ENCODE measurements at regions not wholly inside any gene's neighbourhood (a gene's known extent, or its start where the extent isn't known, plus 50 kb on each side); places are given as distances from the start of the nearest gene placed in this dataset.
"Not testable (repeated sequence)": the region's sequence is repeated elsewhere in the genome, so short reads cannot be mapped to it uniquely, and the experiment has no call there.

DNA sequence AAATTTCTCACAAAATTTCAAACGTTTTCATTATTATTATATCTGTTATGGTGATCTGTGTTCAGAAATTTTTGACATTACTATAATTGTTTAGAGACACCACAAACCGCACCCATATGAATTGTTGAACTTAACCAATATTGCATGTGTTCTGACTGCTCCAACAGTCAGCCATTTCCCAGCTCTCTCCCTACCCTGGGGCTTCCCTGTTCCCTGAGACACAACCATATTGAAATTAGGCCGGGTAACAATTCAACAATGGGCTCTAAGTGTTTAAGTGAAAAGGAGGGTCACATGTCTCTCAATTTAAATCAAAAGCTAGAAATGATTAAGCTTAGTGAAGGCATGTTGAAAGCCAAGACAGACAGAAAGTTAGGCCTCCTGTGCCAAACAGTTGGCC lies 424.0 kb downstream of the DSC3 start:
- DNase-seq = no peak

DNA sequence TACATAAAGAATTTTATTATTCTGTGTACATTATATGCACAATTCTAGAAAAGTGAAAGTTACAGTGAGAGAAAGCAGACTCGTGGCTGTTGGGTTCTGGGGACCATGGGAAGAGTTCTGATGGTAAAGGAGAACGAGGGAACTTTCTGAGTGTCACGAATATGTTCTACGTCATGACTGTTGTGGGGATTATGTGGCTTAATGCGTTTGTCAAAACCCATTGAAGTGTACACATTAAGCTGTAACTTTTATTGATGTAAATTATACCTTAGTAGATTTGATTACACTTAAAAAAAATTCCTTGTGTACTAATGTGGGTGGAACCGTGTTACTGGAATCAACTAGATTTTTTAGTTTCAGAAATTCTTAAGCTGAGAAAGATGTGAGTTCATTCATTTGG lies 426.1 kb downstream of the DSC3 start:
- no peak for DNase-seq

DNA sequence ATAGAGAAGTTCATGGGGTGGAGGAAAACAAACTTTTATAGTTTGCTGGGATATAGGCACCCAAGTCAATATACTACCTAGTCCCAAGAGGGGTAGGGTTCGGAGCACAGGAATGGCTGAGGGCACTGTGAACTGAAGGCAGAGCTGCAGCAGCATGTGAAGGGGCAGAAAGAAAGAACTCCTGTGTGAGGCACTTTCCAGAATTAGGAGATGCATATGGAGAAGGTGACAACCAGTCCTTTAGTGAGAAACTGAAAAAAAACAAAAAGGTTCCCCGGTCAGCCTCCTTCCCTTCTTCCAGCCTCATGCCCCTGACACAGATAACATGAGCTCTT lies 429.1 kb downstream of the DSC3 start:
- DNase-seq = no peak

DNA sequence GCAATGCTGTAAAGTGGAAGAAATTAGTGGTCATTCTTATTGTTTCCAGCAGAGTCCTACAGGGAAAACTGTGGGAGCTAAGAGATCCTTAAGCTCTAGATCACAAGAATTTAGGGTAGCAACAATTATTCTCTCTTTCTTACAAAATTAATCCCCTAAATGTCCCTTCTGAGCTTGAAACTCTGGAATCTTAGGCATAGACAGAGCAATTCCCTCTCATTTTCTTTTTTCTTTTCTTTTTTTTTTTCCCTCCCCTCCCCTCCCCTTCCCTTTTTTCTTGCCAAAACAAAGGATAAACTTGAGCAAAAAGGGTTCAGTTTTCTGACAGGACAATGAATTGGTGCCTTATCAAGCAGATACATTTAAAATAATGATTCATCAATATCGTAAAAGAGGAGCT lies 441.0 kb downstream of the DSC3 start:
- no peak for DNase-seq

DNA sequence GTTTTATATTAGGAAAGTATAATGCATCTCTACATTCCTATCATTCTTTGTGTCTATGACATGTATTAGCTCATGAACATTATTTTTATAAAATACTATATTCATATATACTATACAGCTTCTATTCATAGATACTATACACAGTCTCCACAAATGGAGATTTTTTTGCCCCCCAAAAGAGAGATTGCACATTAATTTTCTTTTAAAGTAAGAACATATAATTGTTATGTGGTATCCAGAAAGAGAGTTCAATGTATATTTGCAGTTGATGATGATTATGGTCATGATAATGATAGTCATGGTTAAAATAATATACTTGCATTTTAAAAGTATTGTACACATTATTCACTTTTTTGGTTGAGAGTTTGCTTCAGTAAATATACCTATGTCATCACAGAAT lies 445.3 kb downstream of the DSC3 start:
- no peak for DNase-seq

DNA sequence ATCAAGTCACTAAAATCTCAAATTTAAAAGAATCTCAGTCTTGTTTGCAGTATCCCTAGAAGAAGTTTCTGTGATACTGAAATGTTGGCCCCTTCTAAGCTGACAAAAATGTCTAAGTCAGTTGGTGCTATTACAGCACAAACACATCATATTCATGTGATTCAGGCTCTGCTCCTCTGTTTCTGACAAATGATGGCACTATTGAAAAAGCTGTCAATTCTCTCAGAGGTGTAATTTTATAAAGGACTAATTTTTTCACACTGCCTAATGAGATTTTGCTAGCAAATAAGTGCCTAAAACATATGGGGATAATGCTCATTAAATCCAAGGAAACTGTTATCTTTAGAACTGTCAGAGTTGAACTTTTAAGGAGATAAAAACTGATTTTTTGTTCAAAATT lies 445.9 kb downstream of the DSC3 start:
- no peak for DNase-seq

DNA sequence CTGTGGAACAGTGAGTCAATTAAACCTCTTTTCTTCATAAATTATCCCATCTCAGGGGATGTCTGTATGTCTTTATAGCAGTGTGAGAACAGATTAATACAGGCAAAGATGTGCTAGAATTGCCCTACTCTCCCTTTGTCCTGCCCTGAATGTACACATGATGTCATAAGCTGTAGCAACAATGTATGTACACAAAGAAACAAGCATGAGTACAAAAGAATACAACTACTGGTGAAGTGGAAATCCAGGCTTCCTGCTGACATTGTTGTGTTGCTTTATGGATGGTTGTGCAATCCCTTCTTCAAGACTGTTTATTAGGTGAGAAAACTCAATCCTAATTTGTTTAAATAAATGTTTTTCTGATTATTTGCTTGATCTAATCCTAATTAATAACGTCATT lies 446.6 kb downstream of the DSC3 start:
- DNase-seq = no peak

DNA sequence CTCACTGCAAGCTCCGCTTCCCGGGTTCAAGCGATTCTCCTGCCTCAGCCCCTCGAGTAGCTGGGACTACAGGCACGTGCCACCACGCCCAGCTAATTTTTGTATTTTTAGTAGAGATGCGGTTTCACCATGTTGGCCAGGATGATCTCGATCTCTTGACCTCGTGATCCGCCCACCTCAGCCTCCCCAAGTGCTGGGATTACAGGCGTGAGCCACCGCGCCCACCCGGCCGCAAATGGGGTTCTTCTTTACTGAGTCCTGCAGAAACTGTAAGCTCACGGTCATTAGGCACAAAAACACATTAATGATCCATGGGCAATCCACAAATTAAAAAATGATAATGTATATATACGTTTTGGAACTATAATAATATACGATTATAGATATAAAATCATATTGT lies 447.6 kb downstream of the DSC3 start:
- DNase-seq = not testable (repeated sequence)

DNA sequence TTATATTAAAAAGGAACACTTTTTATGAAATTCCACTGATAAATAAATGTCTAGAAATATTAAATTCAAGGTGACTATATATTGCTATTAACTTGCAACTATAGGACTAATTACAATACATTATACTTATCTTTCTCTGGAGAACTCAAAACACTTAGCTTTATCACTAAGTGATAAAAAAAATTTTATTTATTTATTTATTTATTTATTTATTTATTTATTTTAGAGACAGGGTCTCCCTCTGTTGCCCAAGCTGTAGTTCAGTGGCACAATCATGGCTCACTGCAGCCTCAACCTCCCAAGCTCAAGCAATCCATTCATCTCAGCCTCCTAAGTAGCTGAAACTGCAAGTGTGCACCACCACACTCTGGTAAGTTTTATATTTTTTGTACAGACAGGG lies 451.1 kb downstream of the DSC3 start:
- DNase-seq = no peak

DNA sequence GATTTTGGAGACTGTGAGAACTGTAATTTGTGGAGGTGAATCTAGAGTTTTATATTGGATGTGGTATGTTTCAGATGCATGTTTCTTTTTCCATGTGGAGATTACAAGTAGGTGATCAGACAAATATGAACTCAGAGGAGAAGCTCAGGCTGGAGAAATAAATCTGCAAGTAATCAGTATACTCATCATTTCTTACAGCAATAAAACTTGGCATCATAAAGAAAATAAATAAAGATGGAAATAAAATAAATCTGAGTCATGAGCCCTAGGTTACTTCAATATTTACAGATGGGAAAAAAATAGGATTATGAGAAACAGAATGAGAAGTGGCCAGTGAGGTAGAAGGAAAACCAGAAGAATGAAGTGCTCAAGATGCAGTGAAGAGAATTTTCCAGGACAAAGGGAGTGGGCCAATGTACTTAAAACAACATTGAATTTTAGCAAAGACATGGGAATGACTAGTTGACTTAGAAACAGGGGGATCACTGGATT lies 453.8 kb downstream of the DSC3 start:
- DNase-seq = no peak

DNA sequence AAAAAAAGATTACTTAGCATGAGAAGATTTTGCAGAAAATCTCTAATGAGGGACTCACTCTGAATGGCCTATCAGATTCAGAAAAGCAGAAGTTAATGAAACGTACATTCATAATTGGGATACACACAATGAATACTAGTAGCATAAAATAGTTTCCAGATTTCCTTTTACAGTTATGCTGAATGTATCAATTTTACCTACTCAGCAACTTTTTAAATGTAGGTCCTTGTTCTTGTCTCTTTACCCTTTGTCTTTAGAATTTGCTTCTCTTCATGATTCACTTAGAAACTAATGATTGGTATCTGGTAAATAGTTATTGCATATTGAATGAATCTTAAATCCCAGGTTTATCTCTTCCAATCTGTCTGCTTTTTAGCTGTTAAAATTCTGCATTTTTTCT lies 458.8 kb downstream of the DSC3 start:
- DNase-seq = no peak

DNA sequence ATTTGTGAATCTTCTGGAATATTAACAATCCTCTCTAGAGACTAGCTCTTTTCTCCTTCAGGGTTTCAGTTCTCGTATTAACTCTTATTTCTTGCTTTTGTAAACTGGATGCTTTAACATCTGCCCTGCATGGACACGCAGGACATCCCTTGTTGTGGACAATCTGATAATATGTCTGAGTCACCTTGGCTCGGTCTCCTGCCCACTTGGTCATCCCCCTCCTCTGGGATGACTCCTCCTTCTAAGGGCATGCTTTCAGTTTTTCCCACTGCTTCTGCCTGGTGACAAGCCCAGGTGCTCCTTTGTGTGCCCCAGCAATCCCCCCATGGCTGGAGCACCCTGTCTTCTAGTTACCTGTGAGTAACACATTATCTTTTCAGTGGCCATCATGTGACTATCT lies 460.5 kb downstream of the DSC3 start:
- DNase-seq = no peak

DNA sequence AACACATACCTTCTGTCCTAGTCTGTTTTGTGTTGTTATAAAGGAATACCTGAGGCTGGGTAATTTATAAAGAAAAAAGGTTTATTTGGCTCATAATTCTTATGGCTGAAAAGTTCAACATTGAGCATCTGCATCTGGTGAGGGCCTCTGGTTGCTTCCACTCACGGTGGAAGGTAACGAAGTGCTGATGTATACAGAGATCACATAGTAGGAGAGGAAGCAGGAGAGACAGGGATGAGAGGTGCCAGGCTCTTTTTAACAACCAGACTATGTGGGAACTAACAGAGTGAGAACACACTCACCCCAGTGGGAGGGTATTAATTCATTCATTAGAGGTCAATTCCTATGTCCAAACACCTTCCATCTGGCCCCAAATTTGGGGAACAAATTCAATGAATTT lies 463.8 kb downstream of the DSC3 start:
- DNase-seq = no peak

DNA sequence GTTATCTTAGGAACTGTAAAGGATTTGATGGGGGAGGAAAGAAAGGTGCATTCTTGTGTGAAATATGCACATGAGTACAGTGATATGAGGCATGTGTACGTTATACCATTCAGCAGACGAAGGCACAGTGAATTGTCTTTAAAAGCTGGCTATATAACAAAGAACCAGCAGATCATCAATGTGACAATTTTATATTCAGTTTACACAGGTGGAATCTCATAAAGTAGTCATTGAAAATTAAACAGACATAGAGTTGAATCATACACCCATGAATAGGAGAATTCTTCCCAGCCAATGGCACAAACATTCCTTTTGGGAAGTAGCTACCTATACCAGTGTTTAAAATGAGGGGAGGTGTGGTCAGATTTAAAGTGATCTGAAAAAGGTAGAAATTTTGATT lies 470.3 kb downstream of the DSC3 start:
- DNase-seq = no peak

DNA sequence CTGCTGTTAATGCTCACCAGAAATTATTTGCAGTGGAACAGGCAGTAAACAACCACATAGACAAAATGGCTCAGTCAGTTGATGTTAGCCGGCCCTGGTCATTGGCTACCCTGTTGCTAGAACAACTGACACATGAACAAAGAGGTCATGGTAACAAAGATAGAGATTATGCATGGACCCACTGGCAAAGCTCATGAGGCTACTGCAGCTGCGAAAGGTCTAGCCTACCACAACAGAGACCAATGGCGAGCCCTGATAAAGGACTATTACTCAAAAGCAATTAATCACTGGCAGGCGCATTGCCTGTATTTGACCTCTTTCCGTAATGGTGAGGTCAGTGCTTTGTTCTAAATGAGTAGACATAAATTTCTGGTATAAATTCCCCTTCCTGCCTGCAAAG lies 474.2 kb downstream of the DSC3 start:
- DNase-seq = no peak

DNA sequence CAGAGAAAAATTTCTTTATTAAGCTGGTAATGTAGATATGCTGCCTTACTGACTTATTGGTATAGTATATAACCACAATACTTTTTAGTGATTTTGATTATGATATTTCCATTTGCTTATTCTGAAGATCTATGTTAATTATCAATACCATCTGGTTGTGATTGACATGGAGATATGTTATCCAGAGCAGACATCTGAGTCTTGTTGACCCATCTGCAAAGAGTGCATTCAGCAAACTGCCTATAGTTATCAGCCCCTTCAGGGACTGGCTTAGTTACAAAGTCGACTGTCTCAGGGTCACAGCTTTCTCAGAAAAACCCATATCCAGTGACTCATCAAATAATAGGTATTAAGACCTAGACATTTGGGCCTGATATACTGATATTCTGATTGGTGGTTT lies 475.7 kb downstream of the DSC3 start:
- DNase-seq = no peak

DNA sequence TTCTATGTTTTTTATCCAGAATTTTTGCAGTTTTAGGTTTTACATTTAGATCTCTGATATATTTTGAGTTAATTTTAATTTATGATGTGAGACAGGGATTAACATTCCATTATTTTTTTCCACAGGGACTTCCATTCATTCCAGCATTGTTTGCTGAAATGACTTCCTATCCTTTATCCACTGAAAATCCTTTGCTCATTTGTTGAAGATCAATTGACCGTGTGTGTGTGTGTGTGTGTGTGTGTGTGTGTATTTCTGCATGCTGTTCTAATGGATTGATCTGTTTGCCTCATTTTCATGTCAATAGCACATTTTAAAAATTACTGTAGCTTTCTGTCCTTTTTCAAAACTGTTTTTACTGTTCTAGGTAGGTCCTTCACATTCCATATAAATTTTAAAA lies 480.3 kb downstream of the DSC3 start:
- DNase-seq = no peak

DNA sequence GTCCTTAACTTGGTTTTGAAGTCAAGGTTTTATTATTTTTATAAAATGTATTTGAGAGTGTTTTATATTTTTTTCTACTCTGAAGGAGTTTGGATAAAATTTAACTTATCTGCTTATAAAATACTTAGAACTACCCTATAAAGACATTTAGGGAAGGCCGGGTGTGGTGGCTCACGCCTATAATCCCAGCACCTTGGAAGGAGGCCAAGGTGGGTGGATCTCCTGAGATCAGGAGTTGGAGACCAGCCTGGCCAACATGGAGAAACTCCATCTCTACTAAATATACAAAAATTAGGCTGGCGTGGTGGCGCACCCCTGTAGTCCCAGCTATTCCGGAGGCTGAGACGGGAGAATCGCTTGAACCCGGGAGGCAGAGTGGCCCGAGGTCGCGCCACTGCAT lies 486.4 kb downstream of the DSC3 start:
- DNase-seq = no peak

DNA sequence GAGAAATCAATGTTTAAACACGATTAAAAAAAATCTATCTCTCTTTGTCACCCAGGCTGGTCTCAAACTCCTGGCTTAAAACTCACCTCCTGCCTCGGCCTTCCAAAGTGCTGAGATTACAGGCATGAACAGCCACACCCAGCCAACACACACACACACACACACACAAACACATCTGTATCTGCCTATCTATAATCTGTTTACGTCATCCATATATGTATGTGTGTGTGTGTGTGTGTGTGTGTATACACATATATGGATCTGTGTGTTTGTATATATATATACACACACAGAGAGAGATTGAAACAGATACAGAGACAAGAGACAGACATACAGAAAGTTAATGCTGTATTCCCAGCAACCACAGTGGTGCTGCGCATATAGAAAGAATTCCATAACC lies 497.1 kb downstream of the DSC3 start:
- DNase-seq = no peak

DNA sequence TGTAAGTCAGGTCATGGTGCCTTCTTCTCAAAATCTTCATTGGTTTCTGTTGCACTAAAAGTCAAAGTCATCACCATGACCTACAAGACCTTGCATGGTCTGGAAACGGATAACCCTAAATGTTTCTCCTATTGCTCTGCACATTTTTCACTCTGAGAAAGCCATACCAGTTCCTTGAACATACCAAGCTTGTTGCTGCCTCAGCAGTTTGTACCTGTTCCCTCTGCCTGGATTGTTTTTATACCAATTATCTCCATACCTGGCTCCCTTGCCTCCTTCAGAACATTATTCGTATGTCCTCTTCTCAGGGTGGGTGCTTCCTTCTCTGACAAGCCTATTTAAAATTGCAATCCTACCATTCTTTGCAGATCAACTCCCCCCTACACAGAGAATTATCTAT lies 498.4 kb downstream of the DSC3 start:
- DNase-seq = no peak

DNA sequence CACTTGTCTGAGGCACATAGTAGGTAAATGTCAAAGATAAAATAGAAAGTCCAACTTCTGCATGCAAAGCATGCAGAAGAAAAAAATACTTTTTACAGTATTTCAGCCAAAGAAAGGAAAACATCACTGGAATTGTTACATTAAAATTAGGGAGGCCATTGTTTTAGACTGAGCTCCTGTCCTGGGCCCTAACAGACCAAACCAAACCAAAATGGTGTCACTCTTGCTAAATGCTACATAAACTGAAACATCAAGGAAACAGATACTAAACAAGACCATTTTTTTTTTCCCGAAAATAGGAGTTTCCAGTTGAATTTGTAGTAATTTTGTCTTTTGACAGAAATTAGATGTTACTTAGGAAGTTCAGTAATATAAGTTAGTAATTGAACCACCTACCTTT lies 508.8 kb downstream of the DSC3 start:
- no peak for DNase-seq

DNA sequence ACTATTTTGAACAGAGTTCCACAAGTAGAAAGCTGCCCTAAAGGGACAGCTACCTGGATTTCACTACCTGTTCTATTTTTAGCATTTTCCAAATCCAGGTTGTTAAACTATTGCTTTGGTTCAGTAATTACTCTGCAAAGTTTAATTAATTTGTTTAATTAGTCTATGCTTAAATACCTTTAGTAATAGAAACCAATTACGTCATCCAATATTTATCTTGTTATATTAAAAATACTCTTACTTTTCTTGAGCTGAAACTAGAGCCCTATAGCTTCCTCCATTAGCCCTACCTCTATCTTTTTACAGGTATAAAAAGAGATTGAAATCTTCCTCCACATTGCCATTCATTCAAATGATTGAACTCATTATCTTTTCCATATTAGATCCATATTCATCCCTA lies 514.6 kb downstream of the DSC3 start:
- DNase-seq = no peak

DNA sequence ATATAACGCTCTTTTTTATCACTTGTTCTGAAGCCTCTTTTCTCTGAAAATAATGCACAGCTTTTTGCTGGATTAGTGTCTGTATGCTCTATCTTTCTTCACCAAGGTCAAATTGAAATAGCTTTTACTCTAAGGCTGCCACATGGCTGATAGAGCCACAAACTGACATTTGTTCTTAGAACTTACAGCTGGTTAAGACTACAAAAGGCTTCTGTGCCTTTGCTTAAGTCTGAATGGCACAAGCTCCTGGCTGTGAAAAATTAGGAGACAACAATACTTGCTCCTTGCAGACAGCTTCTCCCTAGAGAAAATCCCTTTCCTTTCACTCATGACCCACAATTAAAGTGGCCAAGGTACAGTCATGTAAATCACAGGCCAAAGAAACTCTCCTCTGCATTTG lies 515.3 kb downstream of the DSC3 start:
- DNase-seq = no peak

DNA sequence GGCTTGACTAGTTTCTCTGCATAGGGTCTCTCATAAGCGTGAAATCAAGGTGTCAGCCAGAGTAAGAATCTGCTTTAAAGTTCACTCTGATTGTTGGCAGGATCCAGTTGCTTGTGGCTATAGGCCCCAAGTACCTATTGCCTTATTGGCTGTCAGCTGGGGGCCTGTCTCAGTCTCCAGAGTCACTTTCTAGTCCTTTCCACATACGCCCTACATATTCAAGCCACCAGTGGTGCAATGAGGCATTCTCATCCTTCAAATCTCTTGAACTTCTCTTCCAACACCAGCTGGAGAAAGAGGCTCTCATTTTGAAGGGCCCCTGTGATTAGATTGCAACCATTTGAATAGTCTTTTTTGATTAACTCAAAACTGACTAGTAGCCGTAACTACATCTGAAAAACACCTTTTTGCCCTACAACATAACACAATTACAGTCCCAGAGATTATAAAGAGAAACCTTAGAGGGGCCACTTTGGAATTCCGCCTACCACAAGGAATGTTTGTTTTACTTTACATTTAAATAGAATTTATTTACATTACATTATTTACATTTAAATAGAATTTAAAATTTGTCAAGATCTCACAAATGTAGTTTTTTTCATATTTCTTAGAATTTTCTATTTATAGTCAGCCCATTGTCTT lies 520.1 kb downstream of the DSC3 start:
- DNase-seq = no peak

DNA sequence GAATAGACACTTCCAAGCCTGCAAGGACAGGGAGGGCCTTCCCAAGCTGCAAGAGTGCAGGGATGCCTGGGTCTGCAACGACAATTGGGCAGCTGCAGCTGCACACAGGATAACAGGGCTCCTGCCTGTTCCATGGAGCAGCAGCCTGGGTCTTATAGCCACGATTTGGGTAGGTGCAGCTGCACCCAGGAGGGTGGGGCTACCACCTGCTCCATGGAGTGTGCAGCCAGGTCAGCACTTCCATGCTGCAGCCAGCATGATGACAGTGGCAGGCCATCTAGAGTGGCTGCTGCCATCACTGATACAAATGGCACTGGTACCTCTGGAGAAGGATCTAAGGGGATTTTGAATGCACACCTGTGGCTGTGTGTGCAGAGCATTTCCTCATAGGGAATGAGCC lies 528.5 kb downstream of the DSC3 start:
- no peak for DNase-seq

DNA sequence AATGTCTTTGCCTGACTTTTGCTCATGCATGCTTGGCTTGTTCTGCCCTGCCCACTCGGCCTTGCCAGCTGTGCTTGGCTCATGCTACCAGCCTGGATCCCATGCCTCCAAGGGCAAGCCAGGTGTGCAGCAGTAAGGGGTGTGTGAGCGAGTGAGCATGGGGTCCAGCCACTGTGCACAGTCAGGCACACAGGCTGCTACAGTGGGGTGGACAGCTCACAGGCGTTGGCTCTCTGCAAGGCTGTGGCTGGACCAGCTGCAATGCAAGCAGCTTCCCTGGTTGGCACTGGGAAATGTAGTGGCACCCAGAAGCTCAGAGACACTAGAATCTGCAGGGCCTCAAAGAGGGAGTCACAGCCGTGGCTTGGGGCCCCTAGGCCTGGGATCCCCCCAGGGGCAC lies 529.7 kb downstream of the DSC3 start:
- no peak for DNase-seq
